IMR-90 (cell line): ENCODE measurements at regions not wholly inside any gene's neighbourhood (a gene's known extent, or its start where the extent isn't known, plus 50 kb on each side); places are given as distances from the start of the nearest gene placed in this dataset.

ENCODE experiments used
- ATAC-seq: fragments of 200-7000 bp; cut with Tn5 transposase; 2 replicates; pipeline ENCODE4 v1.9.1; 2020; ENCODE audit warnings: low read depth, mild to moderate bottlenecking, moderate library complexity
- BruUV-seq: library from RNA; stranded (reverse); fragments of 400-500 nt; replicated peaks from 2 replicates; lab custom pipeline; 2021; lab: Mats Ljungman, UMichigan
- CTCF ChIA-PET: fragments of 300-600 bp; formaldehyde crosslinking; extraction: SDS; loops from one replicate; lab custom pipeline; 2021; ENCODE audit warnings: antibody characterized with exemption; lab: Yijun Ruan, JAX
- POLR2A ChIA-PET: fragments of 300-600 bp; sonication (Branson Sonifier 250); formaldehyde crosslinking; loops from one replicate; lab custom pipeline; 2022; ENCODE audit warnings: antibody characterized with exemption; ENCODE audit not compliant: unreplicated experiment; lab: Charles Lee
- DNase-seq: peaks from one replicate; pipeline ENCODE4 v3.0.0; 2013
- H2AFZ ChIP-seq: replicated peaks from 2 replicates; pipeline ENCODE3; 2013; ENCODE audit warnings: low read length, mild to moderate bottlenecking; ENCODE audit not compliant: poor library complexity
- H2AK5ac ChIP-seq: 2 replicates; pipeline ENCODE4 v1.6.1; 2013; ENCODE audit warnings: low read depth, low read length, inconsistent platforms
- H2AK9ac ChIP-seq: replicated peaks from 2 replicates; pipeline ENCODE3; 2013; ENCODE audit warnings: mild to moderate bottlenecking, low read depth, low read length, moderate library complexity; ENCODE audit not compliant: poor library complexity
- H2BK120ac ChIP-seq: 2 replicates; pipeline ENCODE4 v1.6.1; 2013; ENCODE audit warnings: low read depth, low read length, inconsistent platforms
- H2BK15ac ChIP-seq: 3 replicates; pipeline ENCODE4 v1.6.1; 2013; ENCODE audit warnings: low read depth, low read length, inconsistent platforms
- H2BK20ac ChIP-seq: 2 replicates; pipeline ENCODE4 v1.6.1; 2013; ENCODE audit warnings: low read depth, mild to moderate bottlenecking, inconsistent platforms, low read length, moderate library complexity
- H2BK5ac ChIP-seq: 2 replicates; pipeline ENCODE4 v1.6.1; 2013; ENCODE audit warnings: mild to moderate bottlenecking, low read depth, low read length, inconsistent platforms; ENCODE audit not compliant: poor library complexity, severe bottlenecking
- H3K14ac ChIP-seq: replicated peaks from 2 replicates; pipeline ENCODE4 v1.6.1; 2013; ENCODE audit warnings: low read depth, low read length, inconsistent platforms
- H3K18ac ChIP-seq: 2 replicates; pipeline ENCODE4 v1.6.1; 2013; ENCODE audit warnings: low read depth, low read length, control low read depth
- H3K23ac ChIP-seq: 2 replicates; pipeline ENCODE4 v1.6.1; 2013; ENCODE audit warnings: low read depth, low read length, inconsistent platforms
- H3K27ac ChIP-seq: 2 replicates; pipeline ENCODE4 v1.5.1; 2013; ENCODE audit warnings: mild to moderate bottlenecking, control low read depth, low read length; ENCODE audit not compliant: insufficient read depth
- H3K27me3 ChIP-seq: 2 replicates; pipeline ENCODE4 v1.6.1; 2013; ENCODE audit warnings: low read length; ENCODE audit not compliant: control insufficient read depth, insufficient read depth
- H3K36me3 ChIP-seq: 2 replicates; pipeline ENCODE4 v1.6.1; 2013; ENCODE audit warnings: low read length, mixed read lengths; ENCODE audit not compliant: control insufficient read depth, insufficient read depth
- H3K4ac ChIP-seq: 2 replicates; pipeline ENCODE4 v1.6.1; 2013; ENCODE audit warnings: low read depth, low read length, inconsistent platforms
- H3K4me1 ChIP-seq: 2 replicates; pipeline ENCODE4 v1.6.1; 2013; ENCODE audit warnings: low read length, mixed read lengths; ENCODE audit not compliant: control insufficient read depth, insufficient read depth
- H3K4me2 ChIP-seq: 2 replicates; pipeline ENCODE4 v1.6.1; 2013; ENCODE audit warnings: low read depth, mild to moderate bottlenecking, control low read depth, low read length, moderate library complexity
- H3K4me3 ChIP-seq: 2 replicates; pipeline ENCODE4 v1.5.1; 2013; ENCODE audit warnings: low read depth, mild to moderate bottlenecking, control low read depth, low read length, moderate library complexity; ENCODE audit not compliant: insufficient read depth
- H3K56ac ChIP-seq: 2 replicates; pipeline ENCODE4 v1.6.1; 2013; ENCODE audit warnings: low read length, inconsistent platforms; ENCODE audit not compliant: insufficient read depth; ENCODE audit errors: extremely low read depth
- H3K79me1 ChIP-seq, 2 experiments: 2 replicates each; pipeline ENCODE4 v1.6.1; 2013; ENCODE audit warnings: low read length in 2 of 2, inconsistent platforms in 1 of 2, low read depth in 1 of 2
- H3K9ac ChIP-seq: 2 replicates; pipeline ENCODE4 v1.6.1; 2013; ENCODE audit warnings: low read depth, low read length, control low read depth
- H3K9me1 ChIP-seq: 2 replicates; pipeline ENCODE4 v1.6.1; 2013; ENCODE audit warnings: low read length, inconsistent platforms; ENCODE audit not compliant: insufficient read depth
- H3K9me3 ChIP-seq: 2 replicates; pipeline ENCODE4 v1.6.1; 2013; ENCODE audit warnings: low read length; ENCODE audit not compliant: control insufficient read depth, insufficient read depth
- H4K20me1 ChIP-seq: 2 replicates; pipeline ENCODE4 v1.6.1; 2013; ENCODE audit warnings: low read length, inconsistent platforms; ENCODE audit not compliant: insufficient read depth
- H4K5ac ChIP-seq: 2 replicates; pipeline ENCODE4 v1.6.1; 2013; ENCODE audit warnings: mild to moderate bottlenecking, low read depth, low read length, control low read depth
- H4K8ac ChIP-seq, 2 experiments: 2 replicates each; pipeline ENCODE4 v1.6.1; 2013; ENCODE audit warnings: low read depth in 2 of 2, low read length in 2 of 2, control low read depth in 1 of 2, inconsistent platforms in 1 of 2
- H4K91ac ChIP-seq: 2 replicates; pipeline ENCODE4 v1.6.1; 2013; ENCODE audit warnings: low read depth, low read length, inconsistent platforms; ENCODE audit not compliant: insufficient read depth
- CTCF ChIP-seq: conservative IDR thresholded peaks from 2 replicates; pipeline ENCODE4 v1.5.1; 2012; ENCODE audit warnings: mild to moderate bottlenecking, low read depth, low read length, improper control_type of control experiment
- MAFK ChIP-seq: IDR thresholded peaks from 2 replicates; pipeline ENCODE4 v1.6.1; 2012; ENCODE audit warnings: low read depth, low read length, improper control_type of control experiment
- SMC3 ChIP-seq: fragments of 150-350 bp; IDR thresholded peaks from 2 replicates; pipeline ENCODE4 v1.6.1; 2016; ENCODE audit warnings: low read depth, mild to moderate bottlenecking, antibody characterized with exemption, low read length, moderate library complexity
- WGBS, 2 experiments: methylation state at CpG; one replicate each; pipeline versions ENCODE4 v1.1.5 to v1.1.7; 2013; ENCODE audit warnings: missing lambda C conversion rate in 2 of 2; ENCODE audit not compliant: insufficient read length in 1 of 2; ENCODE audit errors: extremely low coverage in 2 of 2; 5-methylcytosine and 5-hydroxymethylcytosine counted together
- dilution Hi-C: fragments of 300-500 bp; cut with HindIII; formaldehyde crosslinking; loops from one replicate; pipeline ENCODE4 v1.14.3; 2018; ENCODE audit warnings: low sequenced_read_pairs; ENCODE audit not compliant: unreplicated experiment
- in situ Hi-C: fragments of 300-500 bp; cut with MboI; formaldehyde crosslinking; loops from 3 replicates; pipeline ENCODE4 v1.14.3; 2019; ENCODE audit warnings: low sequenced_read_pairs, inconsistent platforms, mixed read lengths
- intact Hi-C: fragments of 100-400 bp; cut with micrococcal nuclease; formaldehyde crosslinking; loops from 2 replicates; pipeline ENCODE4 v1.10.0; 2022

GRCh38 chr4:18075823-18076433 lies 54.4 kb upstream of the LCORL start:
- Histone ChIP-seq H2BK5ac (no peak overlapping the region), H2AFZ (no peak overlapping the region), H2BK15ac (no peak overlapping the region), H4K20me1 (no peaks in the 10 kb centered on the region), H3K23ac (no peak overlapping the region), H3K4me2 (no peak overlapping the region), H3K36me3 (no peaks in the 10 kb centered on the region), H3K4me3 (no peak overlapping the region), H2AK5ac (no peak overlapping the region), H3K27ac (no peak overlapping the region), H3K27me3 (no peaks in the 10 kb centered on the region), H4K5ac (no peak overlapping the region), H2AK9ac (no peak overlapping the region), H3K9me1 (no peaks in the 10 kb centered on the region), H3K4ac (no peak overlapping the region), H4K91ac (no peak overlapping the region), H3K9me3 (no peaks in the 10 kb centered on the region), H3K79me1 (no peaks in the 10 kb centered on the region), H4K8ac (no peak overlapping the region), H2BK20ac (no peak overlapping the region), H3K56ac (no peak overlapping the region), H3K14ac (no peak overlapping the region), H2BK120ac (no peak overlapping the region), H3K9ac (no peak overlapping the region), H3K4me1 (no peaks in the 10 kb centered on the region), H3K18ac (no peak overlapping the region)
- TF ChIP-seq MAFK: peak; percentile 99
- no peak for TF ChIP-seq SMC3
- 0 out of 2 replicates have a peak, but pooled peaks have one; percentile 24 for TF ChIP-seq CTCF
- no TSS peak for BruUV-seq
- peak; percentile 12 for DNase-seq
- 20% methylated on average over 1 of the region's 8 CpGs; no CpG with 5 or more reads in 1 of the 2 experiments for WGBS, 2 experiments
- ChIA-PET POLR2A (no interaction called here), CTCF (interaction anchor here (1.2 kb wide), 1 partner anchor 9 kb away, joined by 3 read pairs; no protein-coding TSS in a partner anchor)
- ATAC-seq: no peak
- intact Hi-C loops: no loop called here
- in situ Hi-C loops: no loop called here
- dilution Hi-C loops: no loop called here
